ENCODE measurements at regions not wholly inside any gene's neighbourhood (a gene's known extent, or its start where the extent isn't known, plus 50 kb on each side); places are given as distances from the start of the nearest gene placed in this dataset.
A peak's percentile ranks its signal among the peaks of the same experiment; 100 is the strongest.

DNA sequence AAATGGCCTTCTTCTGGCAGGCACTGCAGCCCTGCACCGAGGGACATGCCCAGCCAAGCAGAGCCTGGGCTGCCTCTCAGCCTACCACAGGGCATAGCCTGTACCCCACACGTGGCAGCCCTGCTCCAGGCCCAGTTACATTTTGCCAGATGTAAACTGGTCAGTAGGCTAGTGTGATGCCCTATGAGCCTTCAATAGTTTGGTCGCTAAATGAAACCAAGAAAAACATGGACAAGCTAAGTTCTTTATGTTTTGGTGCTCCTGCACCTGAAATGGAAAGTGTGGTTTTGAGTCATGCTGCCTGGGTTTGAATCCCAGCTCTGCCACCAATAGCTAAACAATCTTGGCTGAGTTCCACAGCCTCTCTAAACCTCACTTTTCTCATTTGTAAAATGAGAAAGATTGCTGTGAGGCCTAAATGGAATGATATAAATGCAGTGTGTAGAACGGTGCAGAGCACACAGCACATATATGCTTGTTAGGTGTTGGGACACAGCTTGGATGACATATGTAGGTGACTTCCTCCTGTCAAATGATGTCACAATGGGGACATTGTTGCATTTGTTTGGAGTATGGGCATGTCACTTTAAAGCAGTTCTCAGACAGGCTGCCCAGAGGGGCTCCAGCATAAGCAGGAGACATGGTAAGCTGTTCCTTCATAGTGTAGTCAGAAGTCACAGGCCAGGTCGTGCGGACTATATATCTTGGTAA is 57.4 kb downstream of the ZBTB38 start:
- no peak for DNase-seq (ENCODE audit: low spot score in 2 of 2)
- H3K4me3 ChIP-seq (ENCODE audit: low read depth, poor library complexity, severe bottlenecking): no peak overlapping the region
- TF ChIP-seq POLR2A (IDR thresholded peaks at IDR 0.05) (no peak), CTCF (IDR thresholded peaks at IDR 0.05) (no peak)
- intact Hi-C loops (cut with DNase I; ENCODE audit: low total_unique reads): no loop called here
- 78 to 81% methylated on average over 6 of the region's 6 CpGs for WGBS, 2 donors

DNA sequence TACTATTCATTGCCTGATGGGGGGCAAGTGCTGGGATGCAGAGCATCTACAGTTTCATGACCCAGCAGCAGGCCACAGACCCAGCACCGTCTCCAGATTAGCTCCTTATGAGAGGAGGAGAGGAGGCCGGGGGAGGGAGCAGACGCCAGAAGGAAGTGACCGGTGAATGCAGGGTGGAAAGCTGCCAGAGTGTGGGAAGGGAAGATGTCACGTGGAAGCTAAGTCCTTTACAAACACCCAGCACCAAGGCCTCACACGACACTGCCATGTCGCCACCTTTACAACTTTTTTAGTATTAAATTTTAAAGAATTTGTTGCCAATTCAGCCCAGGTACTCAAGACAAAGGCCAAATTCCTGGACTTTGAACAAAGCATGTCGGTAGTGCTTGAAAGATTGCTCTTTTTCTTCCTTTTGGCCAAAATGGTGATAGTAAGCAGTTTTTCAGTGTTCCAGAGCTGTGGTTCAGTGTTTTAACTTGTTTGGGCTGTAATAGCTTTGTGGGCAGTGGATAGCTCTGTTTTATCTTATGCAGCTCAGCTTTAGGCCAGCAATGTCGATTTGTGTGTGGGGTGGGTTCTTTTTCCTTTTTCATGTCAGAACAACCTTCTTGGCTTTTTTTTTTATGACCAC is 58.2 kb downstream of the ZBTB38 start:
- H3K4me3 ChIP-seq (ENCODE audit: low read depth, poor library complexity, severe bottlenecking): no peak overlapping the region
- TF ChIP-seq POLR2A (IDR thresholded peaks at IDR 0.05) (no peak), CTCF (IDR thresholded peaks at IDR 0.05) (no peak)
- WGBS, 2 donors: 44 to 55% methylated on average over 9 of the region's 9 CpGs
- DNase-seq (ENCODE audit: low spot score in 2 of 2): peak; percentile 84 to 92
- intact Hi-C loops (cut with DNase I; ENCODE audit: low total_unique reads): no loop called here

GRCh38 chr3:141427764-141428163 is 59.1 kb upstream of the RASA2 start:
- intact Hi-C loops (cut with DNase I; ENCODE audit: low total_unique reads): no loop called here
- no peak for DNase-seq (ENCODE audit: low spot score in 2 of 2)
- WGBS, 2 donors: 86 to 93% methylated on average over 4 of the region's 4 CpGs
- TF ChIP-seq CTCF (IDR thresholded peaks at IDR 0.05) (no peak), POLR2A (IDR thresholded peaks at IDR 0.05) (no peak)
- H3K4me3 ChIP-seq (ENCODE audit: low read depth, poor library complexity, severe bottlenecking): no peak overlapping the region

- intact Hi-C loops (cut with DNase I; ENCODE audit: low total_unique reads): no loop called here
- WGBS, 2 donors: 86 to 89% methylated on average over 17 to 18 of the region's 18 CpGs
Measured at GRCh38 chr3:141429371-141430035, 57.3 kb upstream of the RASA2 start.

GRCh38 chr3:141430316-141430715 is 56.5 kb upstream of the RASA2 start:
- H3K4me3 ChIP-seq (ENCODE audit: low read depth, poor library complexity, severe bottlenecking): no peak overlapping the region
- intact Hi-C loops (cut with DNase I; ENCODE audit: low total_unique reads): no loop called here
- DNase-seq (ENCODE audit: low spot score in 2 of 2): no peak
- TF ChIP-seq CTCF (IDR thresholded peaks at IDR 0.05) (no peak), POLR2A (IDR thresholded peaks at IDR 0.05) (no peak)
- 97 to 99% methylated on average over 6 of the region's 6 CpGs for WGBS, 2 donors

More at GRCh38 chr3:141429371-141430035, 57.3 kb upstream of the RASA2 start:
- no peak overlapping the region for H3K4me3 ChIP-seq (ENCODE audit: low read depth, poor library complexity, severe bottlenecking)
- no peak for DNase-seq (ENCODE audit: low spot score in 2 of 2)
- TF ChIP-seq CTCF (IDR thresholded peaks at IDR 0.05) (no peak), POLR2A (IDR thresholded peaks at IDR 0.05) (no peak)

Measured in lower leg skin (tissue), 4 donors.